ENCODE measurements at regions not wholly inside any gene's neighbourhood (a gene's known extent, or its start where the extent isn't known, plus 50 kb on each side); places are given as distances from the start of the nearest gene placed in this dataset.

GRCh38 chr7:38070718-38071117 lies 107.3 kb upstream of the STARD3NL start:
- TF ChIP-seq CTCF (IDR thresholded peaks at IDR 0.05) (peak in 1 of 7 experiments; percentile 12), POLR2A (IDR thresholded peaks at IDR 0.05) (no peak)

Data from stomach (tissue), 4 donors.